GM19025 (cell line): ENCODE measurements at regions not wholly inside any gene's neighbourhood (a gene's known extent, or its start where the extent isn't known, plus 50 kb on each side); places are given as distances from the start of the nearest gene placed in this dataset.
"Not testable (repeated sequence)": the region's sequence is repeated elsewhere in the genome, so short reads cannot be mapped to it uniquely, and the experiment has no call there.

Experiments
- ATAC-seq: cut with Tn5 transposase; IDR thresholded peaks from one replicate; pipeline ENCODE4 v1.9.1; 2021; ENCODE audit warnings: mild to moderate bottlenecking, low read depth, moderate library complexity; ENCODE audit not compliant: unreplicated experiment

- no peak for ATAC-seq
Observed at GRCh38 chr14:81738946-81739659, 205.4 kb upstream of the SEL1L start.

- ATAC-seq, result no peak
Observed at GRCh38 chr14:81743605-81744004, 210.0 kb upstream of the SEL1L start.

GRCh38 chr14:81751198-81751597, 217.5 kb upstream of the SEL1L start:
- ATAC-seq, result no peak

GRCh38 chr14:81759541-81759940, 225.9 kb upstream of the SEL1L start:
- ATAC-seq, result no peak

GRCh38 chr14:81765651-81766275, 232.1 kb upstream of the SEL1L start:
- ATAC-seq, result no peak

- no peak for ATAC-seq
Observed at GRCh38 chr14:81766321-81766915, 232.8 kb upstream of the SEL1L start.

- ATAC-seq, result no peak
Observed at GRCh38 chr14:81767266-81767995, 233.8 kb upstream of the SEL1L start.

- ATAC-seq, result no peak
Observed at GRCh38 chr14:81771651-81772275, 238.1 kb upstream of the SEL1L start.

- ATAC-seq, result no peak
Observed at GRCh38 chr14:81772381-81772780, 238.7 kb upstream of the SEL1L start.

- no peak for ATAC-seq
Observed at GRCh38 chr14:81776531-81776930, 242.9 kb upstream of the SEL1L start.

- not testable (repeated sequence) for ATAC-seq
Observed at GRCh38 chr14:81781798-81782197, 248.1 kb upstream of the SEL1L start.

GRCh38 chr14:81784084-81784483, 250.4 kb upstream of the SEL1L start:
- ATAC-seq, result no peak

- ATAC-seq, result no peak
Observed at GRCh38 chr14:81797315-81797714, 263.7 kb upstream of the SEL1L start.

- ATAC-seq, result no peak
Observed at GRCh38 chr14:81801921-81802320, 268.3 kb upstream of the SEL1L start.

GRCh38 chr14:81802341-81802740, 268.7 kb upstream of the SEL1L start:
- ATAC-seq, result no peak

- ATAC-seq, result no peak
Observed at GRCh38 chr14:81805785-81806184, 272.1 kb upstream of the SEL1L start.

GRCh38 chr14:81811705-81812269, 278.1 kb upstream of the SEL1L start:
- no peak for ATAC-seq

- ATAC-seq, result no peak
Observed at GRCh38 chr14:81818271-81818670, 284.6 kb upstream of the SEL1L start.

GRCh38 chr14:81819344-81819743, 285.7 kb upstream of the SEL1L start:
- ATAC-seq, result no peak

- no peak for ATAC-seq
Observed at GRCh38 chr14:81819910-81820309, 286.3 kb upstream of the SEL1L start.
